ACC112 (cell line): ENCODE measurements at regions not wholly inside any gene's neighbourhood (a gene's known extent, or its start where the extent isn't known, plus 50 kb on each side); places are given as distances from the start of the nearest gene placed in this dataset.

ENCODE experiments used
- H2AFZ ChIP-seq: fragments of 200-600 bp; sonication (generic); one replicate; pipeline ENCODE4 v1.6.0; 2017; ENCODE audit warnings: antibody characterized with exemption, low read length; ENCODE audit not compliant: unreplicated experiment
- H3K27ac ChIP-seq: fragments of 200-600 bp; sonication (generic); 2 replicates; pipeline ENCODE4 v1.5.1; 2014; ENCODE audit warnings: low read depth, mild to moderate bottlenecking, antibody characterized with exemption, low read length, moderate library complexity
- H3K27me3 ChIP-seq: fragments of 200-600 bp; sonication (generic); 2 replicates; pipeline ENCODE4 v1.6.1; 2014; ENCODE audit warnings: mild to moderate bottlenecking, antibody characterized with exemption, low read length, moderate library complexity, mixed read lengths; ENCODE audit not compliant: insufficient read depth
- H3K36me3 ChIP-seq: fragments of 200-600 bp; sonication (generic); 2 replicates; pipeline ENCODE4 v1.6.1; 2016; ENCODE audit warnings: mild to moderate bottlenecking, antibody characterized with exemption, low read length, moderate library complexity, mixed read lengths; ENCODE audit not compliant: insufficient read depth
- H3K4me1 ChIP-seq: fragments of 200-600 bp; sonication (generic); one replicate; pipeline ENCODE4 v1.6.1; 2016; ENCODE audit warnings: low read length, mixed read lengths; ENCODE audit not compliant: insufficient read depth, unreplicated experiment, control insufficient read depth
- H3K4me3 ChIP-seq: fragments of 200-600 bp; sonication (generic); 2 replicates; pipeline ENCODE4 v1.5.1; 2014; ENCODE audit warnings: mild to moderate bottlenecking, low read depth, low read length
- H3K79me2 ChIP-seq: fragments of 200-600 bp; sonication (generic); one replicate; pipeline ENCODE4 v1.6.0; 2016; ENCODE audit warnings: low read length; ENCODE audit not compliant: control insufficient read depth, unreplicated experiment, insufficient read depth

DNA sequence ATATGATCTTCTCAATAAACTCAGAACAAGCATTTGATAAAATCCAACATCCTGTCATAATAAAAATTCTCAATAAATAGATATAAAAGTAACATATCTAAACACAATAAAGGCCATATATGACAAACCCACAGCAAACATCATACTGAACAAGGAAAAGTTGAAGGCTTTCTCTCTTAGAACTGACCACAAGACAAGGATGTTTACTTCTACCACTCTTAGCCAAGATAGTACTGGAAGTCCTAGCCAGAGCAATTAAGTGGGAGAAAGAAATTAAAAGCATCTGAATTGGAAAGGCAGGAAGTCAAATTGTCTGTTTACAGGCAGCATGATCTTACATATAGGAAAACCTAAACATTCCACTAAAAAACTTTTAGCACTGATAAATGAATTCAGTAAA, 510.9 kb downstream of the ANKRD7 start:
- H3K36me3 ChIP-seq = no peaks in the 10 kb centered on the region
- no peak overlapping the region for H2AFZ ChIP-seq
- H3K79me2 ChIP-seq = no peaks in the 10 kb centered on the region
- H3K27me3 ChIP-seq = no peaks in the 10 kb centered on the region
- no peak overlapping the region for H3K27ac ChIP-seq
- no peak overlapping the region for H3K4me3 ChIP-seq
- H3K4me1 ChIP-seq = no peaks in the 10 kb centered on the region

GRCh38 chr7:118737935-118738334, 513.4 kb downstream of the ANKRD7 start:
- H3K4me3 ChIP-seq = no peak overlapping the region
- H3K27ac ChIP-seq = no peak overlapping the region
- no peaks in the 10 kb centered on the region for H3K27me3 ChIP-seq
- no peaks in the 10 kb centered on the region for H3K36me3 ChIP-seq
- H2AFZ ChIP-seq = no peak overlapping the region
- no peaks in the 10 kb centered on the region for H3K4me1 ChIP-seq
- no peaks in the 10 kb centered on the region for H3K79me2 ChIP-seq

GRCh38 chr7:118745927-118746326, 521.4 kb downstream of the ANKRD7 start:
- no peaks in the 10 kb centered on the region for H3K79me2 ChIP-seq
- H3K27me3 ChIP-seq = no peaks in the 10 kb centered on the region
- H3K4me3 ChIP-seq = no peak overlapping the region
- H3K36me3 ChIP-seq = no peaks in the 10 kb centered on the region
- no peaks in the 10 kb centered on the region for H3K4me1 ChIP-seq
- no peak overlapping the region for H2AFZ ChIP-seq
- H3K27ac ChIP-seq = no peak overlapping the region

- Histone ChIP-seq H3K4me3 (no peak overlapping the region), H3K27me3 (no peaks in the 10 kb centered on the region), H3K27ac (no peak overlapping the region), H3K36me3 (no peaks in the 10 kb centered on the region), H3K4me1 (no peaks in the 10 kb centered on the region), H2AFZ (no peak overlapping the region), H3K79me2 (no peaks in the 10 kb centered on the region)
These were observed 523.0 kb downstream of the ANKRD7 start for GRCh38 chr7:118747473-118747872.

DNA sequence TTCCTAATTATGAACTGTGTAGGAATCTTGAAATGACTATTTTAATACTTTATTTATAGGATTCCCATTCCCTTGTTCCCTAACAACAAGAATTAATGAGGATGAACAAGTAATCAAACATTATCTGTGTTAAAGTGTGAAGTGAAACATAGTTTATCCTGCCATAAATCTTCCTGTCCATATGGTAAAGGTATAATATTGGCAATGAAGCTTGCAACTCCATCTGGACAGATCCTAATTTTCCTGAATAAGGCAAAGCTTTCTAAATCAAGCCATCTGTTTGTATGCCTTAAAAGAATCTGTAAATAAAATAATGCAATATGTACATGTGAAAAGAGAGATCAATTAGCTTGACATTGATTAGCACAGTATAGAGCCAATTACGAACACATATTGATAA, 529.0 kb downstream of the ANKRD7 start:
- Histone ChIP-seq H3K27ac (no peak overlapping the region), H2AFZ (no peak overlapping the region), H3K27me3 (no peaks in the 10 kb centered on the region), H3K79me2 (no peaks in the 10 kb centered on the region), H3K4me3 (no peak overlapping the region), H3K4me1 (no peaks in the 10 kb centered on the region), H3K36me3 (no peaks in the 10 kb centered on the region)

DNA sequence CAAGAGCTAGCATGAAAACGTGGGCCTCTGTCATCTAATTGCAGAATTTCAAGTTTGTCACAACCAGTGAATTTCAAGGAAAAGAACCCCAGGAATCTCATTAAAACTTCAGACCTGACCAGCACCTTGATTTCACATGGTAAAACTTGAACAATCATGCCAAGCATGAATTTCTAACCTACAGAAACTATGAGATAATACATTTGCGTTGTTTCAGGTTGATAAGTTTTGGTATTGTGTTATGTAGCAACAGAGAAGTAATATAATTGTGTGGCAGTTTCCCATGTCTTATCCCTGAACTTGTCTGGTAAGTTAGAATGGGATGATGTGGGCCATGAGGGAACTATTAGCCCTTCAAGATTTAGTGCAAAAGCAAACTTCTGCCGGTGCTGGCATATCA, 530.1 kb downstream of the ANKRD7 start:
- H3K27me3 ChIP-seq = no peaks in the 10 kb centered on the region
- no peak overlapping the region for H3K27ac ChIP-seq
- H2AFZ ChIP-seq = no peak overlapping the region
- no peak overlapping the region for H3K4me3 ChIP-seq
- H3K36me3 ChIP-seq = no peaks in the 10 kb centered on the region
- no peaks in the 10 kb centered on the region for H3K79me2 ChIP-seq
- H3K4me1 ChIP-seq = no peaks in the 10 kb centered on the region

GRCh38 chr7:118755067-118755625, 530.6 kb downstream of the ANKRD7 start:
- Histone ChIP-seq H3K27me3 (no peaks in the 10 kb centered on the region), H3K4me1 (no peaks in the 10 kb centered on the region), H3K36me3 (no peaks in the 10 kb centered on the region)

GRCh38 chr7:118757066-118757465, 532.6 kb downstream of the ANKRD7 start:
- H3K4me3 ChIP-seq = no peak overlapping the region
- no peaks in the 10 kb centered on the region for H3K79me2 ChIP-seq
- H3K36me3 ChIP-seq = no peaks in the 10 kb centered on the region
- H3K4me1 ChIP-seq = no peaks in the 10 kb centered on the region
- no peak overlapping the region for H3K27ac ChIP-seq
- no peaks in the 10 kb centered on the region for H3K27me3 ChIP-seq
- H2AFZ ChIP-seq = no peak overlapping the region

More at GRCh38 chr7:118755067-118755625, 530.6 kb downstream of the ANKRD7 start:
- Histone ChIP-seq H3K4me3 (no peak overlapping the region), H3K27ac (no peak overlapping the region), H2AFZ (no peak overlapping the region), H3K79me2 (no peaks in the 10 kb centered on the region)

DNA sequence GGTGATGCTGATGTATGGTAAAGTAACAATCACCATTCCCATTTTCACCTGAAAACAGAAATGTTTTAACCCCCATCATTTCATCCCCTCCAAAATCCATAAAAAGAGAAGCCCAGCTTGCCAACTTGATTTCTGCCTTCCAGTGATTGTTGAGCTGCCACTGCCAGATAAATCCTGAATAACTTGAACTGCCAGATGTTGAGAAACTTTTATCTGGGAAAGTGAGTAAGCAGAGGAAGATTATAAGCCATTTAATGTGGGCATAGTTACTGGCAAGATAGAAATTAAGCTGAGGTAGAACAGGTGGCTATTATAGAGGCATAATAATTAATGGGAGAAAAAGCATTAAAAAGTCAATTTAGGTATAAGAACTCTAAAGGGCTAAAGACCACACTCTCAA, 534.1 kb downstream of the ANKRD7 start:
- no peaks in the 10 kb centered on the region for H3K36me3 ChIP-seq
- H3K79me2 ChIP-seq = no peaks in the 10 kb centered on the region
- H3K27ac ChIP-seq = no peak overlapping the region
- H3K4me3 ChIP-seq = no peak overlapping the region
- H3K27me3 ChIP-seq = no peaks in the 10 kb centered on the region
- no peak overlapping the region for H2AFZ ChIP-seq
- H3K4me1 ChIP-seq = no peaks in the 10 kb centered on the region

DNA sequence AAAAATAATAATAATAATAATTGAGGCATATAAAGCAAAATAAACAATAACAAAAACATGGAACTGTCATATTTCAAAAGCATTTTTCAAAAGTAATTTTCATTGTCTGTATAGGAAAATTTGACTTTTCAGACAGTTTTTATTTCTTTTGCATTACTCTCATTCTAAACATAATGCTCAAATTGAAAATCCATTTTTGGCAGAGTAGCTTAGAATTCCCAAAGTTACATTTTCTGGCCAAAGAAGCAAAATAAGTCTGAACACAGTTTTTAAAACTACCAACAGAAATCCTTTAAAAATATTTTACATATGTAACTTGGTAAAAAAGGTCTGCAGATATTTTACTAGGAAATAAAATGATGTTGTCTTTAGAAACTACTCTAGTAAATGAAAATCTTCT, 535.4 kb downstream of the ANKRD7 start:
- no peaks in the 10 kb centered on the region for H3K27me3 ChIP-seq
- no peak overlapping the region for H3K27ac ChIP-seq
- no peaks in the 10 kb centered on the region for H3K79me2 ChIP-seq
- H3K4me3 ChIP-seq = no peak overlapping the region
- H2AFZ ChIP-seq = no peak overlapping the region
- H3K36me3 ChIP-seq = no peaks in the 10 kb centered on the region
- H3K4me1 ChIP-seq = no peaks in the 10 kb centered on the region

- Histone ChIP-seq H3K4me1 (no peaks in the 10 kb centered on the region), H3K27me3 (no peaks in the 10 kb centered on the region), H3K79me2 (no peaks in the 10 kb centered on the region), H2AFZ (no peak overlapping the region), H3K27ac (no peak overlapping the region), H3K36me3 (no peaks in the 10 kb centered on the region), H3K4me3 (no peak overlapping the region)
These were observed 537.9 kb downstream of the ANKRD7 start for GRCh38 chr7:118762451-118762850.
